GM19395 (cell line): ENCODE measurements at regions not wholly inside any gene's neighbourhood (a gene's known extent, or its start where the extent isn't known, plus 50 kb on each side); places are given as distances from the start of the nearest gene placed in this dataset.
"Not testable (repeated sequence)": the region's sequence is repeated elsewhere in the genome, so short reads cannot be mapped to it uniquely, and the experiment has no call there.

ENCODE experiments used
- ATAC-seq: cut with Tn5 transposase; IDR thresholded peaks from one replicate; pipeline ENCODE4 v1.9.1; 2021; ENCODE audit warnings: mild to moderate bottlenecking, moderate library complexity; ENCODE audit not compliant: unreplicated experiment

DNA sequence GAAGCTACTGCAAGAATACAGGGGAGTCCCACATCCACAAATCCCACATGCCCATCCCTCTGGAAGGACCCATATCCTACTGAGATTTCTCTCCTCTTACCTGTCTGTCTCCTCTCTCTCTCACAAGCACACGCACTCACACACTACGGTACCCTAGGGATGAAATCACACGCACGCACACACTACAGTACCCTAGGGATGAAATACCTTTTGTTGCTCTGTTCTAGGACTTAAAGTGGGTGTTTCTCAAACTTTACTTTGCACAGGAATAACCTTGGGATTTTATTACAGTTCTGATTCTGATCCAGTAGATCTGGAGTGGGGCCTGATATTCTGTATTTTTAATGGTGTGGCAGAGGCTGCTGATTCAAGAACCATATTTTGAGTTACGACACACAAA lies 622.2 kb upstream of the ZNF385D start:
- no peak for ATAC-seq

DNA sequence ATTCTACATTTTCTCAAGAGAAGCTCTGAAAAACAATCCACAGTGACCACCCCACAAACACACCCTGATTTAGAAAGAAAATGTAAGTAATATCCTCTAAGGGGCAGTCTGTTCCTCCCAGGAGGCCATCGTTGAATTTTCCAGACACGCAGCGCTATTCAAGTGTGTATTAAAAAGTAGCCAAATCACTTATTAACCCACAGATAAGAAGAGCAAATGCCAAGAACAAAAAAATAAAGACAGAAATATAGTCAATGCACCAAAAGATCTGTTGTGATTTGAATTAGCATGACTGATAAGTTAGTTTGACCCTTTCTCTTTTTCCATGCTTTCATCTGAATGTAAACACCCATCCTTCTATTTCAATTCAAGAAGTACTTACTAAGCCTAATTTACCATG lies 622.8 kb upstream of the ZNF385D start:
- no peak for ATAC-seq

DNA sequence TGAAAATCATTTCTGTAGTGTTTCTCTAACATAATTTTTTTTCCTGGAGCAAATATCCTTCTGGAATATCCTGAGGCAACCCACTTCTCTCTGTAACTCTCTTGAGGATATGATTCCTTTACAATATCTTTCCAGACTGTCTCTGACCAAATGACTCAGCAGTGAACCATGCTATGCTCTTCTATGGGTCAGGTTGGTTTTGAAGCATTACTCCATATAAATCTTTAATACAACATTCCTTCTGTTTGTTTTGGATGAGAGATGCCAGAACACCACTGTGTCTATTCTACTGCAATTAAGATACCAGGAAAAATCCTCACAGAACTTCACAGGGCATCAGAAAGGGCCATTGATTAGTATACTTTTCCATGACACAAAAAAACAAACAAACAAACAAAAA lies 626.4 kb upstream of the ZNF385D start:
- no peak for ATAC-seq

DNA sequence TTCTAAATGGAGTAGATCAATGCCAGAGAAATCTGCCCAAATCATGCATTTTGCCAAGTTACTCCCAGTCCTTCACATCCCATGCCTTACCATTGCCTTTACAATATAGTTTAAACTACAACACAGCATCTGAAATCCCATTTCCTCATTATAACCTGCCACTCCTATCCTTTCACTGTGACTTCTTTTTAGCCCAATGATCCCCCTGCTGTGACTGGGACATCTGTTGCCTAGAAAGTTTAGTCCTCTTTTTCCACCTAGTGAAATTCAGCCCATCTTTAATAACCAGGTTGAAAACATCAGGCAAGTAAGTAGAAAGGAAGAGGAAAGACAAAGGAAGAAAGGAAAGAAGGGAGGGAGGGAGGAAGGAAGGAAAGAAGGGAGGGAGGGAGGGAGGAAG lies 627.9 kb upstream of the ZNF385D start:
- ATAC-seq = no peak

DNA sequence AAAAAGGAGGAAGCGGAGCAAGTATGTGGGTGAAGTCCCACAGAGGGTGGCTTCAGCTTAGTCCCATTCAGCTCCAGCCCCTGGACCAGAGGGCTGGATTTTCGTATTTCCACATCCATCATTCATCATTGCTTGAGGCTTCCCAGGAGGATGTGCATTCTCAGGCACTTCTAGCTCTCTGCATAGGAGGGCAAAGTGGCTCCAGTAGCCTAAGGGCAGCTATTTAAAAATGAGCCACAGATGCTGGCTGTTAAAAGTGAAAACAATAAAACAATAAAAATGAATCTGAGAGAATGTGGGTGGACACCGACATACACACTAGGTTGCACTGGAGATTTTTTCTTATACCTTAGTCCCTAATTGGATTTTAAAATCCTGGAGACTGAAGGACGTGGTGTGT lies 629.2 kb upstream of the ZNF385D start:
- ATAC-seq = no peak

DNA sequence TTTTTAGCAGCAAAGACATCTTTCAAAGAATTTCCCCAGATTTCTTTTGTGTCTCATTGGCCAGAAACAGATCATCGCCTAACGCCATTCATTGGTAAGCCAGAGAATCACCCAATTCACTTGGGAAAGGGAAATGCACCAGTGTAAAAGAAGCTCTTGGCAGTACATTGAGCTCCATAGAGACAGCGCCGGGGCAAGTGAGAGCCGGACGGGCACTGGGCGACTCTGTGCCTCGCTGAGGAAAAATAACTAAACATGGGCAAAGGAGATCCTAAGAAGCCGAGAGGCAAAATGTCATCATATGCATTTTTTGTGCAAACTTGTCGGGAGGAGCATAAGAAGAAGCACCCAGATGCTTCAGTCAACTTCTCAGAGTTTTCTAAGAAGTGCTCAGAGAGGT lies 630.6 kb upstream of the ZNF385D start:
- ATAC-seq = not testable (repeated sequence)

DNA sequence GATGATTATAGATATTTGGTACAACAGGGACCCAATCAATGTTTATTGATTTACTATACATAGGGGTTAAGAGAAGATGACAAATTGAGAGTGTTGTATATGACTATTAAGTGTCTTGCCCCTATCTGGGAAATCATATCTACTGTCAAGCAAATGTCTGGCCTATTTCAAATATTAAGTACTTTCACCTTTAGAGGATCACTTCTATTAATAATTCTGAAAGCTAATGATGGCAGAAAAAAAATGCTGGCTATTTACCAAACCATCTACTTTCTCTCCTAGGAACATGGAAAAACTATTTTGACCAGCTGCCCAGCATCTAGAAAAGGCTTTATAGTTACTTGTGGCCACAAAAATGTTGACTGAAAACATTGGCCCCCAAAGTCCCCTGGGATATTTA lies 632.3 kb upstream of the ZNF385D start:
- no peak for ATAC-seq

DNA sequence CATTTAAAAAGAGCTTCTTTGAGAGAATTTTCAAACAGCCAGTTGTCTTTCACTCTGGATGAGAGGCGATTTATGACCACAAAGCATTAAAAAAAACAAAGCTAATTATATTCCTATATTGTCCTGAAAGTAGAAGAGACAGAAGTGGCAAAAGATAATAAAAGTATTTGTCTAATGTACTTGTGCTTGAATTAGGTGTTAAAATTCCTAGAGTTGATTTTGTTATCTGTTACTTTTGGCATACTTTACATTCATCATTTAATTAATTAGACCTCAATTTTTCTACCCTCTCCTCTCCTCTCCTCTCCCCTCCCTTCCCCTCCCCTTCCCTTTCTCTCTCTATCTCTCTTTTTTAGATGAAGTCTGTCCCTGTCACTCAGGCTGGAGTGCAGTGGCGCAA lies 635.1 kb upstream of the ZNF385D start:
- no peak for ATAC-seq

DNA sequence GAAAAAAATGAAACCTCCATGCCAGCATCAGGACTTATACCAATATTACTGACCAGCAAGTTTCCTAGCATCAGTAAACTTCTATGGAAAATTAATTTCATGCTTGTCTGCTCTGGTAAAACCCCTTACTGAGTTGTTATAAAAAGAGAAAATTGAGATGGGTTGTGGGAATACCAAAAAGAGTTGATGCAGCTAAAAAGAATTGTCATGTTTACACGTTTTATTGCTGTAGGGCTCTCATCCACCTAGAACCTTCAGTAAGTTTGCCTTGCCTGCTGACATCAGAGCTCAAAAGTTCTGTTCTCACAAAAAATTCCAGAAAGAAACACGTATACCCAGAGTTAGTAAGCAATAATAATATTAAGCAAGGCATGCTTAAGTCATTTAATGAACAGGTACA lies 641.3 kb upstream of the ZNF385D start:
- ATAC-seq = no peak

DNA sequence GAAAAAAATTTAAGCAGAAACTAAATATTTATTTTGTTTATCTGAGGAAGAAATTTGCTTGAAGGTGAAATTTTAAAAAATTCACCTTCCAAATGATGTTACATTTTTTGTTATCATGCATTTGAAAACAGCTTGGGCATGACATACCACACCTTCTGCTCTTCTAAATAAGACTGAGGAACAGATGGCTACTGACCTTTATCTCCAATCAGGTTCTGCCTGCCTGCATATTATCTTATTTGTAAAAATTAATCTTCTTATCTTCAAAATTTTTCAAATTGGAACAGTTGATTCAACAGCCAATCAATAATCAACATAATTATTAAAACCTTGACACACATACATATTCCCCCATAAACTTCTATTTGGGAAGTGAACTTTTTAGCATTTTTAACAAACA lies 641.8 kb upstream of the ZNF385D start:
- ATAC-seq = no peak

DNA sequence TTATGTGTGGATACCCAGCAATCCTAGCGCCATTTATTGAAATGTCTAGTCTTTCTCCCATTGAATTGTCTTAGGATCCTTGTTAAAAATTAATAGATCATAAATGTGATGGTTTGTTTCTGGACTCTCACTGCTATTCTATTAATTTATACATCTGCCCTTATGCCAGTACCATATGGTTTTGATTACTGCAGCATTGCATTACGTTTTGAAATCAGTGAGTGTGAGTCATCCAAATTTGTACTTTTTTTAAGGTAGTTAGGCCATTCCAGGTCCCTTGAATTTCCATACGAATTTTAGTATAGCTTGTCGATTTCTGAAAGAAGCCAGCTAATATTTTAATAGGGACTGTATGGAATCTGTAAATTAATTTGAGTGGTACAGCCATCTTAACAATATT lies 648.6 kb upstream of the ZNF385D start:
- no peak for ATAC-seq

DNA sequence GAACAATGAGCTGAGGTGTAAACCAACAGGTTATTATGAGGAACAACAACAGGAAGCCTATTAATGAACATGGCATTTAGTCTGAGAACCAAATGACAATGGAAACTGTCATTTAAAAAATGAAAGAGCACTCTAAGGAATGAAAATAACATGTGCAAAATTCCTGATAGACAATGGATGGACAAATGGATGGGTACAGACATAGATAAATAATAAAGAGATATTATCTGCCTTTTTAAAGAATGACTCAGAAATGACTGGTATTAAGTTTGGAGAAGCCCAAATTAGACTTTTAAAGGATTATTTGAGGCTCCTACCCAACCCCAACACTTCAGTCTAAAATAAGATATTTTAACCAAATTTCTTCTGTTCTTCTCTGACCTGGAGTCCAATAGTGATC lies 650.5 kb upstream of the ZNF385D start:
- no peak for ATAC-seq

DNA sequence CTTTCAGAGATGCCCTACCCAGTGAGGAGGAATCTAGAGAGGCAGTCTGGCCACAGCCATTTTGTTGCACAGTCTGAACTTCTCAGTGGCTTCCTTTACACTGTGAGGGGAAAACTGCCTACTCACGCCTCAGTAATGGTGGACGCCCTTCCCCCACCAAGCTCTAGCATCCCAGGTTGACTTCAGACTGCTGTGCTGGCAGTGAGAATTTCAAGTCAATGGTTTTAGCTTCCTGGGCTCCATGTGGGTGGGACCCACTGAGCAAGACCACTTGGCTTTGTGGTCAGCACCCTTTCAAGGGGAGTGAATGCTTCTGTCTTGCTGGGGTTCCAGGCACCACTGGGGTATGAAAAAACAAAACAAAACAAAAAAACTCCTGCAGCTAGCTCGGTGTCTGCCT lies 663.2 kb upstream of the ZNF385D start:
- ATAC-seq = no peak

DNA sequence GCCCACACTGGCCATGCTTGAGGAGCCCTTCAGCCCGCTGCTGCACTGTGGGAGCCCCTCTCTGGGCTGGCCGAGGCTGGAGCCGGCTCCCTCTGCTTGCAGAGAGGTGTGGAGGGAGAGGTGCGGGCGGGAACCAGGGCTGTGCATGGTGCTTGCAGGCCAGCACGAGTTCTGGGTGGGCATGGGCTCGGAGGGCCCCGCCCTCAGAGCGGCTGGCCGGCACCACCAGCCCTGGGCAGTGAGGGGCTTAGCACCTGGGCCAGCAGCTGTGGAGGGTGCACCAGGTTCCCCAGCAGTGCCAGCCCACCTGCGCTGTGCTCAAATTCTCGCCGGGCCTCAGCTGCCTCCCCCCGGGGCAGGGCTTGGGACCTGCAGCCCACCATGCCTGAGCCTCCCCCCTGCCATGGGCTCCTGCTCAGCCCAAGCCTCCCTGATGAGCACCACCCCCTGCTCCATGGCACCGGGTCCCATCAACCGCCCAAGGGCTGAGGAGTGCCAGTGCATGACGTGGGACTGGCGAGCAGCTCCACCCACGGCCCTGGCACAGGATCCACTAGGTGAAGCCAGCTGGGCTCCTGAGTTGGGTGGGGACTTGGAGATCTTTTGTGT lies 665.9 kb upstream of the ZNF385D start:
- not testable (repeated sequence) for ATAC-seq

DNA sequence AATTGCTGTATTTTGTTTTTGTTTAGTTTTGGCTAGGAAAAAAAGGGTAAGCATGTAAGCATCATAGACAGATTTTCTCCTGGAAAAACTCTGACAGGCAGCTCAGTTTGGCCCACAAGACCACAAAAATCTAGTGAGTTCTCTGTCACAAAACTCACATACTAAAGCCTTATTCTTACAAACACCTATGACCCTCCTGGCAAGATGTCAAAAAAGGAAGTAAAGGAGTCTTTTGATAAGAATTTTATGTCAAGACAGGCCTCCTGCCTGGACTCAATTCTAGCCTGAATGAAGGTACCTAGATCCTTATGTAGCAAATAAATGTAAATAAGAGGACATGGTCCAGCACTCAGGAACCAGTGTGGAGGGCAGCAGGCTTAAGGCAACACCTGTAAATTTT lies 668.3 kb upstream of the ZNF385D start:
- ATAC-seq = no peak

DNA sequence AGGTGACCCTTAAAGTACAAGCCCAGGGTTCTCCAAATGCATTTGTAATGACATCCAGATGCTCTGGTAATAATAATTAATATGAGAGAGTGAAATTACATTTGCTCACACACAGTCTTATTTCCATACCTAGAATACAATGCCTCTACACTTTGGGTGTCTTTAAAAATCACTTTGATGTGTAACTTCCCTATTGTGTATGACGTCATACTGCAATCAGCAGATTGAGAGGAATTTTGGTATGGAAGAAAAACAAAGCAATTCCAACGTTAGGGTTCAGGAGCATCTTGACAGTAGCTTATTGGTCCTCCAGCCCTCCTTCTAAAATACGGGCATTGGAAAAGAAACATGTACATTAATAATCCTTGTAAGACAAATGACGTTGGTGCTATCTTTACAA lies 670.6 kb upstream of the ZNF385D start:
- ATAC-seq = no peak

DNA sequence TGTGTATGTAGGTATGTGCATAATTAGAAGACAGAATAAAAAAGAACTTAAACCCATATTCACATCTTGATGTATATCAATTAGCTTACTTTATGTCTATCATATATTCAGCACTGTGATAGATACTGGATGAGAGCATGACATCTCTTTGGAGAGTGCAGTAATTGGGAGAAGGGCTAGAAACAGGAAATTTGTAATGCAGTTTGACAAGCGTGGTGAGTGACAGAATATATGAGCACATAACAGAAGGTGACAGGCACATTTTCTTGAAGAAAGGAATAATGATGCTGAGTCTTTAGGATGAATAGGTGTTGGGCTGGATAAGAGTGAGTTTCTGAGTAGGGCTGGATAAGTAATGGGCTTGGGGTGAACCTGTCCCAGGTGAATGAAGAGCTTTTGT lies 680.3 kb upstream of the ZNF385D start:
- ATAC-seq = no peak

DNA sequence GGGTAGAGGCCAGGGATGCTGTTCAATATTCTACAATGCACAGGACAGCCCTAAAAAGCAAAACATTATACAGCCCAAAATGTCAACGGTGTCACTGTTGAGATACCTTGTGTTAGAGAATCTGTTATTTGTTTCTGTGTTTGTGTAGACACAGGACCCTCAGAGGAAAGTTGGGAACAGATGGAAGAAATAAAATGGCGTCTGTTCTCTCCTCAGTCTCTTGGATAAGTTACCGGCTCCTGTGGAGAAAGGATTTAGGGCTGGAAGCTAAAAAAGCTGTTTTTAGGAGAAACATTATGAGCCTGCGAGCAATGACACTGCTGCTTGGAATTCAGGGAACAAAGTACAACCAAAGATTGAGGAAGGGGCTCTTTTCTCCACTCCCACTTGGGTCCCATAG lies 688.6 kb upstream of the ZNF385D start:
- ATAC-seq = no peak

DNA sequence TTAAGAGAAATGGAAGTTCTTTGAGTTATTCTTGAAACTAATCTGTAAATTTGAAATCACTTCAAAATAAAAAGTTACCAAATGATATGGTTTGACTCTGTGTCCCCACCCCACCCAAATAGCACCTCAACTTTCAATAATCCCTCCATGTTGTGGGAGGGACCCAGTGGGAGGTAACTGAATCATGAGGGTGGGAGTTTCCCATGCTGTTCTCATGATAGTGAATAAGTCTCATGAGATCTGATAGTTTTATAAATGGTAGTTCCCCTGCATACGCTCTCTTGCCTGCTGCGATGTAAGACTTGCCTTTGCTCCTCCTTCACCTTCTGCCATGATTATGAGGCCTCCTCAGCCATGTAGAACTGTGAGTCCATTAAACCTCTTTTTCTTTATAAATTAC lies 690.7 kb upstream of the ZNF385D start:
- ATAC-seq = no peak

DNA sequence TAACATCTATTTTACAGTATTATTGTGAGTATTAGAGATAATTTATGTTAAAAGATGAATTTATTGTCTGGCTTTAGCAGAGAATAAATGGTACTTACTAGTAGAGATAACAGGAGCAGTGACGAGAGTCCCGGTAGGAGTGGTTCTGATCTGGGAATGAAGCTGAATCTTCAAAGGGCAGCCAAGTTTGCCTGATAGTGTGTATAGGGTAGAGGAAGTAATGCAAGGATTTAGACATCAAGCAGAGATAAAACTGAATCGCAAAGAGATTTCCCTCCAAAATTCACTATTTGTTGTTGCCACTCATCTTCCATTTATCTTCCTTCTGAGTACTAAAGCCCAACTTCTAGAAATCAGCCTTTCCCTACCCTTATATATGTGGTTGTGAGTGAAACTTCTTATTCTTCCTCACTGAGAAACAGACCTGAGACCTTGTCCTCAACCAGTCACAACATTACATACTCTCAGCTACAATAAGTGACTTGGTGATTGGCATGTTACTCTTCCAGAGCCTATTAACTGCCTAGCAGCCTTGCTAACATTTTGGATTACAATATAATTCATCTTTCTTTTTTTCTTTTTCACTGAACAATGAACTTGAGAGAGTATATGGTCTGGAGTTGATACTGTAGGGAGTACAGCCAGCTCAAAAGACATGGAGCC lies 692.7 kb upstream of the ZNF385D start:
- ATAC-seq = no peak

DNA sequence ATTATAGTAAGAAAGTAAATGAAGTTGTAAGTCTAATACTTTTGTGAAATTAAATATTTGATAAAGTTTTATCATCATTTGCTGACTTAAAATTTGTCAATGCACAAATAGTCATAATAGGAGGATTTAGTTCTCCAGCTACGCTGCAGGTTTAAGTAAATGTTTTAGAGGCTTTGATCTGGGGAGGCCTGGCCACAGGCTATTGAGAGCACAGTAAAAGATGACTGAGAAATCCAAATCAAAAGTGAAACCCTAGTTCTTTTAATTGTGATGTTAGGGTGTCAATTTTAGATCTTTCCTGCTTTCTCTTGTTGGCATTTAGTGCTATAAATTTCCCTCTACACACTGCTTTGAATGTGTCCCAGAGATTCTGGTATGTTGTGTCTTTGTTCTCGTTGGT lies 694.3 kb upstream of the ZNF385D start:
- not testable (repeated sequence) for ATAC-seq

DNA sequence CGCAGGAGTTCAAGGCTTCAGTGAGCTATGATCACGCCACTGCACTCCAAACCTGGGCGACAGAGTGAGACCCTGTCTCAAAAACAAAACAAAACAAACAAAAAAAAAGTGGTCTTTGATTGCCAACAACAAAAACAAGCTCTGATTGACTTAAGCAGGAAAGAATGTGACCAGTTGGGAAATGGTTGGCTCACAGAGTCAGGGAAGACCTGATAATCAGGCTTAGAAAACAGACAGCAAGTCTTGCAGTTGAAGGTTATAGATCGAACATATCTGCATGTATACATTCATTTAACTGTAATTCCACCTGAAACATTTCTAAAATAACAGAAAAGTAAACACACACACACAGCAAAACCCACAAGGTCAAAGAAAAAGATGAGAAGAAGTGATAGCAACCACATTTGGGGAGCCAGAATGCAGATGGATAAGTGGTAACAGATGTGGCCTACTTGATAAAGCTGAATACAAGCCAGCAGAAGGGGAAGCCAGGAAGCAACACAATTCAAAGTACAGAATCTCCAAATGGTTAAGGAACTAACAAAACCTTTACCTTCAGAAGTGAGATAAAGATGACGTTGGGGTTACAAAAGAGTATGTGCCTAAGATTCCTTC lies 699.9 kb upstream of the ZNF385D start:
- no peak for ATAC-seq

DNA sequence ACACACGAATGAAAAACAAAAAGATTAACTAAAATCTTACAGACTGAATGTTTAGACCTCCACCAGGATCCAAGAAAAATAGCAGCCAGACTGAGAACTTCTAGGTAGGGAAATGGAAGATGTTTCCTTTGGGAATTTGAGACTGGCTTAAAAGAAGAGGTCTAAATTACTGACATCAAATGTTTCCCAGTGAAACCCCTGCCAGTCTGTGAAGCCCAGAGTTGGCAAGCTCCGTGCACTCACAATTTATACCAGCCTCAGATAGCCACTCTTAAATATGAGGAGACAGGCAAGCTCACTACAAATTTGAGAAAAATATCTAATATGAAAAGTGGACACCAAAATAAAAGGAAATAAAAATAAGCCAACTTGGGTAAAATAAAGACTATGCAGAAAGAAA lies 700.5 kb upstream of the ZNF385D start:
- no peak for ATAC-seq
